ENCODE measurements at regions not wholly inside any gene's neighbourhood (a gene's known extent, or its start where the extent isn't known, plus 50 kb on each side); places are given as distances from the start of the nearest gene placed in this dataset.

DNA sequence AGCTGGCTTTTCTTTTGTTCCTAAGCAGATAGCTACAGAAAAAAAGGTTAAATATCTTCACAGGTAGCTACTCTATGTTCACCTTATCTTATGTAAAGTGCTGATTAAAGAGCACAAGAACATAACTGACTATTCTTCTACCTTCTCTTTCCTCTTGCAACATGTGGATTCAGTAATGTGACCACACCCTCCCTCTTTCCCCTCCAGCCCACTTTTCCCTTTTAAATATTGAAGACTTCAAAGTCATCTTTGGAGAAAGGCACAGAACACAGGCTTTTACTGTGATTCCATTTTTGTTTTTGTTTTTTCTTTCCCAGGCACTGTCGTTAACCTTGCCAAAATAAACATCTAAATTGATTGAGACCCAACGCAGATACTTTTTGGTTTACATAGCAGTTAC is 418.1 kb upstream of the CDH20 start:
- FAIRE-seq = no peak
- no peak overlapping the region for H2BK5ac ChIP-seq (ENCODE audit: low read depth, low read length)
- no peaks in the 10 kb centered on the region for H3K9me3 ChIP-seq (ENCODE audit: insufficient read depth in 2 of 2, low read depth in 1 of 2, low read length in 1 of 2)
- no peak overlapping the region for H4K8ac ChIP-seq (ENCODE audit: extremely low read depth, insufficient read depth, low read length)
- no peaks in the 10 kb centered on the region for H4K20me1 ChIP-seq (replicated peaks in 1 of 2; ENCODE audit: control insufficient read depth in 1 of 2, insufficient read depth in 2 of 2, low read length in 2 of 2)
- no peaks in the 10 kb centered on the region for H3K79me1 ChIP-seq (ENCODE audit: low read depth, low read length)
- H4K5ac ChIP-seq (ENCODE audit: insufficient read length, low read depth, low read length) = no peak overlapping the region
- H3K4me1 ChIP-seq (replicated peaks in 1 of 4; ENCODE audit: control insufficient read depth in 3 of 4, insufficient read depth in 4 of 4, low read length in 3 of 4) = no peaks in the 10 kb centered on the region
- no peak overlapping the region for H3K56ac ChIP-seq (replicated peaks; ENCODE audit: insufficient read length, low read depth, low read length)
- no peaks in the 10 kb centered on the region for H3K23me2 ChIP-seq (ENCODE audit: low read depth, low read length)
- H3K18ac ChIP-seq (ENCODE audit: extremely low read depth, low read length) = no peak overlapping the region
- TF ChIP-seq SRF (IDR thresholded peaks at IDR 0.05; ENCODE audit: low read depth, low read length) (no peak), KDM4A (IDR thresholded peaks at IDR 0.05; ENCODE audit: low read depth, low read length, severe bottlenecking) (no peak), JUND (IDR thresholded peaks at IDR 0.05; ENCODE audit: low read length) (no peak), POLR2A (IDR thresholded peaks at IDR 0.05; ENCODE audit: control extremely low read depth in 1 of 2, low read depth in 2 of 2, low read length in 2 of 2) (no peak)
- TF ChIP-seq, protein P1, sequence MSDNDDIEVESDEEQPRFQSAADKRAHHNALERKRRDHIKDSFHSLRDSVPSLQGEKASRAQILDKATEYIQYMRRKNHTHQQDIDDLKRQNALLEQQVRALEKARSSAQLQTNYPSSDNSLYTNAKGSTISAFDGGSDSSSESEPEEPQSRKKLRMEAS (IDR thresholded peaks at IDR 0.05) = no peak
- TF ChIP-seq, protein P2, sequence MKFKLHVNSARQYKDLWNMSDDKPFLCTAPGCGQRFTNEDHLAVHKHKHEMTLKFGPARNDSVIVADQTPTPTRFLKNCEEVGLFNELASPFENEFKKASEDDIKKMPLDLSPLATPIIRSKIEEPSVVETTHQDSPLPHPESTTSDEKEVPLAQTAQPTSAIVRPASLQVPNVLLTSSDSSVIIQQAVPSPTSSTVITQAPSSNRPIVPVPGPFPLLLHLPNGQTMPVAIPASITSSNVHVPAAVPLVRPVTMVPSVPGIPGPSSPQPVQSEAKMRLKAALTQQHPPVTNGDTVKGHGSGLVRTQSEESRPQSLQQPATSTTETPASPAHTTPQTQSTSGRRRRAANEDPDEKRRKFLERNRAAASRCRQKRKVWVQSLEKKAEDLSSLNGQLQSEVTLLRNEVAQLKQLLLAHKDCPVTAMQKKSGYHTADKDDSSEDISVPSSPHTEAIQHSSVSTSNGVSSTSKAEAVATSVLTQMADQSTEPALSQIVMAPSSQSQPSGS (IDR thresholded peaks at IDR 0.05; ENCODE audit: low read length) = no peak
- H2BK12ac ChIP-seq (ENCODE audit: low read depth, low read length) = no peak overlapping the region
- no peak overlapping the region; the same call in 1 of the 2 replicates for H2AFZ ChIP-seq (ENCODE audit: low read length)
- POLR2A ChIA-PET (ENCODE audit: partially characterized antibody) = no interaction called here
- no peak overlapping the region for H3K9ac ChIP-seq (replicated peaks in 1 of 4; ENCODE audit: extremely low read depth in 1 of 4, low read depth in 3 of 4, low read length in 3 of 4)
- H3K4me3 ChIP-seq (ENCODE audit: extremely low read depth in 1 of 4, insufficient read depth in 2 of 4, low read depth in 3 of 4, low read length in 4 of 4) = no peak overlapping the region
- 86% methylated on average over 2 of the region's 2 CpGs; no CpG with 5 or more reads in 1 of the 2 experiments for WGBS, 2 experiments (ENCODE audit: extremely low coverage in 1 of 2, insufficient coverage in 1 of 2, insufficient read length in 1 of 2, insufficient replicate concordance in 2 of 2, low coverage in 1 of 2, low lambda C conversion rate in 2 of 2, missing lambda C conversion rate in 1 of 2)
- H2BK120ac ChIP-seq (replicated peaks; ENCODE audit: low read depth, low read length) = no peak overlapping the region
- CTCF ChIA-PET (ENCODE audit: partially characterized antibody) = interaction anchor here (1.0 kb wide), 1 partner anchor 174 kb away, joined by 3 read pairs; no protein-coding TSS in a partner anchor
- no peaks in the 10 kb centered on the region for H3K27me3 ChIP-seq (replicated peaks in 1 of 4; ENCODE audit: control insufficient read depth in 3 of 4, extremely low read depth in 1 of 4, insufficient read depth in 3 of 4, low read length in 3 of 4)
- H2AK5ac ChIP-seq (ENCODE audit: low read depth, low read length) = no peak overlapping the region
- H4K91ac ChIP-seq (replicated peaks; ENCODE audit: insufficient read length, low read length) = no peak overlapping the region
- no peak overlapping the region for H3K23ac ChIP-seq (ENCODE audit: insufficient read length)
- H3K79me2 ChIP-seq (ENCODE audit: control insufficient read depth in 1 of 2, insufficient read depth in 2 of 2, low read length in 2 of 2) = no peaks in the 10 kb centered on the region
- H3K4me2 ChIP-seq (ENCODE audit: insufficient read depth in 1 of 2, low read depth in 2 of 2, low read length in 2 of 2) = no peak overlapping the region
- DNase-seq (ENCODE audit: low read depth in 1 of 2, low spot score in 2 of 2) = no peak
- H3K36me3 ChIP-seq (ENCODE audit: control insufficient read depth in 2 of 4, insufficient read depth in 4 of 4, low read length in 3 of 4) = no peaks in the 10 kb centered on the region
- H3K27ac ChIP-seq (ENCODE audit: low read depth, low read length) = no peak overlapping the region
- no peak overlapping the region for H3K4ac ChIP-seq (replicated peaks; ENCODE audit: insufficient read length, low read depth, low read length)
- H3K14ac ChIP-seq (ENCODE audit: insufficient read length) = no peak overlapping the region
- no peak overlapping the region for H2BK15ac ChIP-seq (ENCODE audit: low read length)
- H2BK20ac ChIP-seq (ENCODE audit: low read length) = no peak overlapping the region

Data from H1 (cell line).